ENCODE measurements at regions not wholly inside any gene's neighbourhood (a gene's known extent, or its start where the extent isn't known, plus 50 kb on each side); places are given as distances from the start of the nearest gene placed in this dataset.

DNA sequence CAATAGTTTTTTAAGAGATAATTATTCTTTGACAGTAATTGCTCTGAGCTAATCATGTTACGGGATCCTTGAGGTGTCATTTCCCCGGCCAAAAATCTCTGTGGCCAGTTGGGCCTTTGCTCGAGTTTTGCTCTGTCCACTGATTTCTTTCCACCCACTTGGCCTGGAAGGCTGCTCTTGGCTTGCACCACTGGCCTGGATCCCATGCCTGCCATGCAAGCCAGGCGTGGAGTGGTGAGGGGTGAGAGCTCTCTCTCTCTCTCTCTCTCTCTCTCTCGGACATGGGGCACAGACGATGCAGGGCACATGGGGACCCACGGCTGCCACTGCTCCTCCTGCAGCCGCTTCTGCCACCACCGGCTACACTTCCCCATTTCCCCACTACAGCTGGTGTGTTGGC, 853.0 kb upstream of the GCFC2 start:
- no peak for DNase-seq (ENCODE audit: low read depth)
- TF ChIP-seq, protein P1, sequence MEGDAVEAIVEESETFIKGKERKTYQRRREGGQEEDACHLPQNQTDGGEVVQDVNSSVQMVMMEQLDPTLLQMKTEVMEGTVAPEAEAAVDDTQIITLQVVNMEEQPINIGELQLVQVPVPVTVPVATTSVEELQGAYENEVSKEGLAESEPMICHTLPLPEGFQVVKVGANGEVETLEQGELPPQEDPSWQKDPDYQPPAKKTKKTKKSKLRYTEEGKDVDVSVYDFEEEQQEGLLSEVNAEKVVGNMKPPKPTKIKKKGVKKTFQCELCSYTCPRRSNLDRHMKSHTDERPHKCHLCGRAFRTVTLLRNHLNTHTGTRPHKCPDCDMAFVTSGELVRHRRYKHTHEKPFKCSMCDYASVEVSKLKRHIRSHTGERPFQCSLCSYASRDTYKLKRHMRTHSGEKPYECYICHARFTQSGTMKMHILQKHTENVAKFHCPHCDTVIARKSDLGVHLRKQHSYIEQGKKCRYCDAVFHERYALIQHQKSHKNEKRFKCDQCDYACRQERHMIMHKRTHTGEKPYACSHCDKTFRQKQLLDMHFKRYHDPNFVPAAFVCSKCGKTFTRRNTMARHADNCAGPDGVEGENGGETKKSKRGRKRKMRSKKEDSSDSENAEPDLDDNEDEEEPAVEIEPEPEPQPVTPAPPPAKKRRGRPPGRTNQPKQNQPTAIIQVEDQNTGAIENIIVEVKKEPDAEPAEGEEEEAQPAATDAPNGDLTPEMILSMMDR (IDR thresholded peaks at IDR 0.05; ENCODE audit: insufficient read depth, low read depth, low read length, missing control alignments): no peak
- no peak overlapping the region for H3K4me3 ChIP-seq (ENCODE audit: low read length)

DNA sequence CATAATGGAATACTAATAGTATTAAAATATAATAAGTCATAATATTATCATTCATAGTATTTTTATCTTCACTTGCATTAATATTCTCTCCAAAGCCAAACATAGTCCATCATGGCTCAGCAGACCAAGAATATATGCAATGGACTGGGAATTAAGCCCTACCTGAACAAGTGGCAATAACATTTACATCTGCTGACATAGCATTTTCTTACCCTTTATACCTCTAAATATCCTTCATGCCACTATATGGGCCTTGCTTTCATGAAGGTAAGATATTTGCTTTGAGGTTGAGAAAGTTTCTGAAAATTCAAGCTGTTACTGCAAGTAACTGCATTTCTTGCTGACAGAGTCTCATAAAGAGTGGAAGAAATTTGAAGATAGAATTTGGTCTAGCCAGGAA, 847.4 kb upstream of the GCFC2 start:
- TF ChIP-seq, protein P1 (IDR thresholded peaks at IDR 0.05; ENCODE audit: insufficient read depth, low read depth, low read length, missing control alignments): no peak
- no peak overlapping the region for H3K4me3 ChIP-seq (ENCODE audit: low read length)
- DNase-seq (ENCODE audit: low read depth): no peak

DNA sequence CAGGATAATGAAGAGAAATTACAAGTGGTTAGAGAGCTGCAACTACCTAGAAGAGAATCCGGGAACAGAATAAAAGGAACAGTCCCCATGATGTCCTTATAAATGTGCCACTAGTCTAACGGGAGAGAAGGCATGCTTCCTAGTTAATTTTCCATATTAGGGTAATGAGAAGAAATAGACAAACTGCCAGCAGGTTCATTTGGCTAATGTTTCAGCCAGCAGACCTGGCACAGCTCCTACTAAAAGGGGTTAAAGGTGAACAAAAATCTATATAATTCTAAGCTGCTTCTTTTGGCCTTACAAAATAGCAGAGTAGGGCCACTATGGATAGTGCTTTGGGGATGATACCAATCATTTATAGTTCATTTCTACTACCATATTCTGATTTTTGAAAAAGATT, 845.3 kb upstream of the GCFC2 start:
- no peak overlapping the region for H3K4me3 ChIP-seq (ENCODE audit: low read length)
- DNase-seq (ENCODE audit: low read depth): no peak
- TF ChIP-seq, protein P1 (IDR thresholded peaks at IDR 0.05; ENCODE audit: insufficient read depth, low read depth, low read length, missing control alignments): no peak

DNA sequence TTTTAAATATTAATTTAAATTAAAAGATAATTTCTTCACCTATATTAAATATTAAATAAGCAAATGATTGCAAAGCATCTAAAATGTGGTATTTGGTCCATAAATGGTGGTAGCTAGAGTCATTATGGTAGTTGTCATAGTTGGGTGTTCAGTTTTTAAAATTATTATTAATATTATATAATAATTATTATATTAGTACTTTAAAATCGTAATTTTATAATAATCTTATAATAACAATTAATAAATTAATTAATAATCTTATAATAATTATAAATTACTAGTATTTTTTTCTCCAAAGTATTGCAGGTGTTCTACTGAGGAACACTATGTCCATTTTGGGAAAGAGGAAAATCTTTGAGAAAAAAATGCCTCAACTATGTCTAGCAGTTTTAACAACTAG, 835.5 kb upstream of the GCFC2 start:
- TF ChIP-seq, protein P1 (IDR thresholded peaks at IDR 0.05; ENCODE audit: insufficient read depth, low read depth, low read length, missing control alignments): no peak
- H3K4me3 ChIP-seq (ENCODE audit: low read length): no peak overlapping the region
- DNase-seq (ENCODE audit: low read depth): no peak

DNA sequence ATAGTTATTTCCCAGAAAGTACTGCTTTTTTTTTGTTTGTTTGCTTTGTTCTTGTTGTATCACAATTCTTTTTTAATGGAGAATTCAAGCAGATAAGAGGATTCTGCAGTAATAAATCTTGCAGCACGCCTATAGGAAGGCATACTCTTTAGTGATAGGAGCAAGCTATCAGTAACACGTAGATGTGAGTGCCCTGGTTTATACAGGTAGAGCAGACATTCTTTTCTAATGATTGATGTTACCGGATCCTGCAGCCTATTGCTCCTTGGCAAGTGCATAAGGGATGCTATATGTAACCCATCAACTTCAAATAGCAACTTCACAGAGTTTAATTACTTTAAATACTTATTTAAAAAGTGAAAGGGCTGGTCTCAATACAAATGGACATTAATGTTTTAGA, 834.2 kb upstream of the GCFC2 start:
- no peak overlapping the region for H3K4me3 ChIP-seq (ENCODE audit: low read length)
- DNase-seq (ENCODE audit: low read depth): no peak
- TF ChIP-seq, protein P1 (IDR thresholded peaks at IDR 0.05; ENCODE audit: insufficient read depth, low read depth, low read length, missing control alignments): no peak

DNA sequence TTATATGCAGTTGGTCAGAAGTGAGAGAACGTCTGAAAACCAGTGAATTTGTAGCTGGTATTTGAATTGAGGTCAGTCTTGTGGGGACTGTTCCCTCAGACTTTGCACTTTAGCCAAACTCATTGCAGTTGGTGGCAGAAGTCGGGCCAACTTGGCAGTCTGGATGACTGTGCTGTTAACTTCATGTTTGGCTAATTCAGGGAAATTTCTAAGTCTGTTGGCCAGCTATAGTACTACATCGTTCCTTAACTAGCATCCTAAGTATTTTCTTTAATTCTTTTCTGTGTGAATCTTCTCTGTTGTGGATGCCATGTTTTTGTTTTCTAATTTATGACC, 806.8 kb upstream of the GCFC2 start:
- no peak for DNase-seq (ENCODE audit: low read depth)
- no peak overlapping the region for H3K4me3 ChIP-seq (ENCODE audit: low read length)
- TF ChIP-seq, protein P1 (IDR thresholded peaks at IDR 0.05; ENCODE audit: insufficient read depth, low read depth, low read length, missing control alignments): no peak

DNA sequence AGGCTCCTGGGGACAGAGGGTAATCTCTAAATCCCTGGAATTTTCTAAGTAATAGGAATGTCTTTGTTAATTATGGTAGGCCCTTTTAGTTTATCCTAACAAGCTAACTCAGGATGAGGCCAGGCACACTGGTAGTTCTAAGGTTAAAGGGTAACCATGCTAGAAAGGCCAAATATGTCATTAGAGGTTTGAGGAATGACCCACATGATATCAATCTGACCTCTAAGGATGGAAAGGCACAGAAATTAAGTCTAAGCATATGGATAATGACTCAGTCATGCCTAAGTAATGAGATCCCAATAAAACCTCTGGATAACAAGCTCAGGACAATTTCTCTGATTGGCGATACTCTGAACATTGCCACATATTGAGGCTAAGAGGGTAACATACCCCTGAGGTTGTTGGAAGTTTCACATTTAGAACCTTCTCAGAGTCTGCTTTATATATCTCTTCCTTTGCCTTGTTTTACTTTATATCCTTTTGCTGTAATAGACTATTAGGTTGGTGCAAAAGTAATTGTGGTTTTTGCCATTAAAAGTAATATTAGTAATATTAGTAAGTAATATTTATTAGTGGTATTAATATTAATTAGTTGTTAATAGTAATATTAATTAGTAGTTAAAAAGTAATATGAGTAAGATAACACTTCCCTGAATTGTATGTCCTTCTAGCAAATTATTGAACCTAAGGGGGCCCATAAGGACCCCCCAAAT, 806.3 kb upstream of the GCFC2 start:
- DNase-seq (ENCODE audit: low read depth): no peak
- no peak overlapping the region for H3K4me3 ChIP-seq (ENCODE audit: low read length)
- TF ChIP-seq, protein P1 (IDR thresholded peaks at IDR 0.05; ENCODE audit: insufficient read depth, low read depth, low read length, missing control alignments): no peak

All from epithelial cell of esophagus (primary cell).